Activated T-helper 1 cell treated with anti-CD3 and anti-CD28 coated beads, Interleukin-12 subunit alpha, Interleukin-12 subunit beta, Interleukin-2, Interleukin-4 antibody, amounts not matched to agents 30 ng/mL and 10 ng/mL and 1 ng/mL, durations not matched to agents 14 hours and 24 hours and 36 hours (primary cell): ENCODE measurements at regions not wholly inside any gene's neighbourhood (a gene's known extent, or its start where the extent isn't known, plus 50 kb on each side); places are given as distances from the start of the nearest gene placed in this dataset.
"Not testable (repeated sequence)": the region's sequence is repeated elsewhere in the genome, so short reads cannot be mapped to it uniquely, and the experiment has no call there.

Source experiments
- DNase-seq: peaks from one replicate; pipeline ENCODE4 v3.0.0; 2021; ENCODE audit warnings: low spot score
- H3K27ac Mint-ChIP-seq: one replicate; pipeline ENCODE4 v1.8.0; 2021; ENCODE audit warnings: mild to moderate bottlenecking, mixed read lengths
- H3K27me3 Mint-ChIP-seq: one replicate; pipeline ENCODE4 v1.8.0; 2022; ENCODE audit warnings: mild to moderate bottlenecking, moderate library complexity, mixed read lengths; ENCODE audit not compliant: insufficient read depth
- H3K36me3 Mint-ChIP-seq: one replicate; pipeline ENCODE4 v1.8.0; 2021; ENCODE audit warnings: low read depth, mixed read lengths
- H3K4me1 Mint-ChIP-seq: one replicate; pipeline ENCODE4 v1.8.0; 2021; ENCODE audit warnings: low read depth, mixed read lengths
- H3K4me3 Mint-ChIP-seq: one replicate; pipeline ENCODE4 v1.8.0; 2021; ENCODE audit warnings: mild to moderate bottlenecking, moderate library complexity, mixed read lengths
- H3K9me3 Mint-ChIP-seq: one replicate; pipeline ENCODE4 v1.8.0; 2021; ENCODE audit warnings: mixed read lengths
- intact Hi-C: fragments of 100-400 bp; cut with micrococcal nuclease; formaldehyde crosslinking; loops from one replicate; pipeline ENCODE4 v1.15.1; 2024

GRCh38 chr12:70080566-70080965 lies 162.7 kb upstream of the CNOT2 start:
- Mint-ChIP-seq H3K9me3 (peaks cover 8% of the 10 kb centered on the region), H3K36me3 (no peaks in the 10 kb centered on the region)

DNA sequence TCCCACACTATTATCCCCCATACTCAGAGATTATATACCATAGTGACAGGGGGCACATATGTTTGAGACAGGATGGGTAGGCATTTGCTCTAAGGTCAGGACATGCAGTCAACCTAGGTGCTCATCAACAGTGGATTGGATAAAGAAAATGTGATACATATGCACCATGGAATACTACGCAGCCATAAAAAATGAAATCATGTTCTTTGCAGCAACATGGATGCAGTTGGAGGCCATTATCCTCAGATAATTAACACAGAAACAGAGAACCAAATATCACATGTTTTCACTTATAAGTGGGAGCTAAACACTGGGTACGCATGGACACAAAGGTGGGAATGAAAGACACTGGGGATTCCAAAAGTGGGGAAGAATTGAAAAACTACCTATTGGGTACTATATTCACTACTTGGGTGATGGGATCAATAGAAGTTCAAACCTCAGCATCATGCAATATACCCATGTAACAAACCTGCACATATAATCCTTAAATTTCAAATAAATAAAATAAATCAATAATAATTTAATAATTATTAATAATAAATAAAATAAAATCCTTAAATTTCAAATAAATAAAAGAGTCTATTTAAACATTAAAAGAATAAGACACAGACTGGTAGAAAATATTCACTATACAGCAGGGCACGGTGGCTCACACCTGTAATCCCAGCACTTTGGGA lies 160.1 kb upstream of the CNOT2 start:
- peaks cover 8% of the 10 kb centered on the region for H3K9me3 Mint-ChIP-seq
- no peaks in the 10 kb centered on the region for H3K4me1 Mint-ChIP-seq

More at GRCh38 chr12:70080566-70080965, 162.7 kb upstream of the CNOT2 start:
- H3K4me1 Mint-ChIP-seq, result no peaks in the 10 kb centered on the region
- H3K27ac Mint-ChIP-seq, result no peak overlapping the region
- intact Hi-C loops, result no loop called here
- H3K4me3 Mint-ChIP-seq, result no peak overlapping the region
- peaks cover 2% of the 10 kb centered on the region for H3K27me3 Mint-ChIP-seq
- DNase-seq, result no peak

DNA sequence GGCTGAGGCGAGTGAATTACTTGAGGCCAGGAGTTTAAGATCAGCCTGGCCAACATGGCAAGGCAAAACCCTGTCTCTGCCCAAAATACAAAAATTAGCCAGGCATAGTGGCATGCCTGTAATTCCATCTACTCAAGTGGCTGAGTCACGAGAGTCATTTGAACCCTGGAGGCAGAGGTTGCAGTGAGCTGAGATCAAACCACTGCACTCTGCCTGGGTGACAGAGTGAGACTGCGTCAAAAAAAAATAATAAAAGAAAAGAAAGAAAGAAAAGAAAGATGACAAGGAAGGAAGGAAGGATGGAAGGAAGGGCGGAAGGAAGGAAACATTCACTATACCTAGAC lies 159.6 kb upstream of the CNOT2 start:
- Mint-ChIP-seq H3K4me1 (no peaks in the 10 kb centered on the region), H3K9me3 (peaks cover 8% of the 10 kb centered on the region), H3K27me3 (no peaks in the 10 kb centered on the region), H3K36me3 (no peaks in the 10 kb centered on the region), H3K4me3 (no peak overlapping the region), H3K27ac (no peak overlapping the region)
- no peak for DNase-seq
- intact Hi-C loops, result no loop called here

More for the DNA sequence above, 160.1 kb upstream of the CNOT2 start:
- H3K4me3 Mint-ChIP-seq, result no peak overlapping the region
- no peak overlapping the region for H3K27ac Mint-ChIP-seq
- no peaks in the 10 kb centered on the region for H3K36me3 Mint-ChIP-seq
- intact Hi-C loops, result no loop called here
- no peaks in the 10 kb centered on the region for H3K27me3 Mint-ChIP-seq
- DNase-seq, result no peak

DNA sequence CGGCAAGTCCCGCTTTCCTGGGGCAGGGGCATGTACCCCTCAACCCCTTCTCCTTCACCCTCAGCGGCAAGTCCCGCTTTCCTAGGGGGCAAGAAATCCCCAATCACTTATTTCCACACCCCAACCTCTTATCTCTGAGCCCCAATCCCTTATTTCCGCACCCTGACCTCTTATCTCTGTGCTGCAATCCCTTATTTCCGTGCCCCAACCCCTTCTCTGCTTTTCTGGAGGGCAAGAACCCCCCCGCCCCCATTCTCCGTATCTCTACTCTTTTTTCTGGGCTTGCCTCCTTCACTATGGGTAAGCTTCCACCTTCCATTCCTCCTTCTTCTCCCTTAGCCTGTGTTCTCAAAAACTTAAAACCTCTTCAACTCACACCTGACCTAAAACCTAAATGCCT lies 156.9 kb upstream of the CNOT2 start:
- H3K4me1 Mint-ChIP-seq, H3K27me3 Mint-ChIP-seq, intact Hi-C loops, H3K27ac Mint-ChIP-seq, H3K36me3 Mint-ChIP-seq, H3K9me3 Mint-ChIP-seq, H3K4me3 Mint-ChIP-seq, DNase-seq: not testable (repeated sequence)

- intact Hi-C loops, result no loop called here
- H3K36me3 Mint-ChIP-seq, result no peaks in the 10 kb centered on the region
- no peak overlapping the region for H3K27ac Mint-ChIP-seq
- H3K4me3 Mint-ChIP-seq, result no peak overlapping the region
- no peak for DNase-seq
- no peaks in the 10 kb centered on the region for H3K4me1 Mint-ChIP-seq
- H3K9me3 Mint-ChIP-seq, result no peaks in the 10 kb centered on the region
- peaks cover 1% of the 10 kb centered on the region for H3K27me3 Mint-ChIP-seq
Measured at GRCh38 chr12:70091021-70091521, 152.2 kb upstream of the CNOT2 start.

DNA sequence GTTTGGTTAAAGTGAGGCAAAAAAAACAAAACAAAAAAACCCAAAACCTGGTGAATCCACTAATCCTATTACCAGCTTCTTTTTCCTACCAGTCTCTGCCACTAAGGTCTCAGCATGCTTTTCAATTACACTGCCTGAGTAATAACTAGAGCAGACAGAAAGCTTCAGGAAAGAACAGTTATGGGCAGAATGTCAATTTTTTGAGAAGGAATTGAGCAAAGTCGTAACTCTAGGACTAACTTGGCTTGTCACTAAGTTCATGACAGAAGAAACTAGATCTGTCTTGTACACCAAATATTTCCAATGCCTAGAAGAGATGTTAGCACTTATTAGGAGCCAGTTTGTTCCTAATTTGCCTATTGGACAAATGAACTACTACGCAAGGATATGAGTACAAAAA lies 148.8 kb upstream of the CNOT2 start:
- intact Hi-C loops, result no loop called here
- no peaks in the 10 kb centered on the region for H3K36me3 Mint-ChIP-seq
- H3K27me3 Mint-ChIP-seq, result peaks cover 1% of the 10 kb centered on the region
- no peak overlapping the region for H3K4me3 Mint-ChIP-seq
- no peaks in the 10 kb centered on the region for H3K9me3 Mint-ChIP-seq
- no peaks in the 10 kb centered on the region for H3K4me1 Mint-ChIP-seq
- DNase-seq, result no peak
- H3K27ac Mint-ChIP-seq, result no peak overlapping the region

DNA sequence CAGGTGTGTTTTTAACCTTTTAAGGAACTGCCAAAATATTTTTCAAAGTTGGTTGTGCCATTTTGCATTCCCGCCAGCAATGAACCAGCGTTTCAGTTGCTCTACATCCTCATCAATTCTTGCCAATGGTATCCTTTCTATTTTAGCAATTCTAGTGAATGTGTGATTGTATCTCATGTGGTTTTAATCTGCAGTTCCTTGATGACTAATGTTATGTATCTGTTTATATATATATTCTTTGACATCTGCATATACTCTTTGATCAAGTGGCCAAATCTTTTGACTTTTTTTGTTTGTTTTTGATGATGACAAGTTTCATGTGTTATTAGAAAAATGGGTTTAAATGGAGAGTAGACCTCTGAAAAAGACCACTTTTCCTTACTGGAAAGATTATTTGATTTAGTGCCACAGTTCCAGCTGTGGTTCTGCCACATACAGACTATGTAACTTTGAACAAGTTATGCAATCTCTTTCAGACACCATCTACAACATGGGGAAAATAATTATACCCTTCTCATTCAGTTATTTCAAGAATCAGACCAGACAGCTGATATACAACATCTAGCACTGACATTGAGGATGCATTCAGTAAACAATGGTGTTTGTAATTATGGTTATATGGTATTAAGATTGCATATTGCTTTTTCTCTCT lies 146.3 kb upstream of the CNOT2 start:
- no peaks in the 10 kb centered on the region for H3K36me3 Mint-ChIP-seq
- no peaks in the 10 kb centered on the region for H3K9me3 Mint-ChIP-seq
- DNase-seq, result no peak
- peaks cover 1% of the 10 kb centered on the region for H3K27me3 Mint-ChIP-seq
- intact Hi-C loops, result no loop called here
- H3K4me1 Mint-ChIP-seq, result no peaks in the 10 kb centered on the region
- H3K27ac Mint-ChIP-seq, result no peak overlapping the region
- no peak overlapping the region for H3K4me3 Mint-ChIP-seq

DNA sequence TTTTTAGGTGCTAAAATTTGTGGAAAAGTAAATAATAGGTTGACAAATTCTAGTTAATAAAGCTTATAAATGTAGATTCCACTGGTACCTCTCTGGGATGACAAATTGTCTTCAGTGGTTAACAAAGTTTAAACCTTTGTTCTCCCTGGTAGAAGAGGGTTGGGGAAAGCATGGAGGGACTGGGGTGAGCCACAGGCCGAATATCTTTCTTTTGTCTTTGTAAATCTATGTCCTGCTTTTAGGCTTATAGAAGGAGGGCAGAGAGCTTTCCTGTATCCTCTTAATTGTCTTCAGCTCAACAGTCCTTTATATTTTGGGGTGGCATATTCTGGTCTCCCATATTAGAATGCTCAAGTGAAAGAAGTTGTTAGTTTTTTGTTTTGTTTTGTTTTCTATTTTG lies 142.2 kb upstream of the CNOT2 start:
- no peak for DNase-seq
- Mint-ChIP-seq H3K4me1 (no peaks in the 10 kb centered on the region), H3K36me3 (no peaks in the 10 kb centered on the region), H3K27ac (no peak overlapping the region), H3K27me3 (no peaks in the 10 kb centered on the region), H3K4me3 (no peak overlapping the region), H3K9me3 (no peaks in the 10 kb centered on the region)
- intact Hi-C loops, result no loop called here

DNA sequence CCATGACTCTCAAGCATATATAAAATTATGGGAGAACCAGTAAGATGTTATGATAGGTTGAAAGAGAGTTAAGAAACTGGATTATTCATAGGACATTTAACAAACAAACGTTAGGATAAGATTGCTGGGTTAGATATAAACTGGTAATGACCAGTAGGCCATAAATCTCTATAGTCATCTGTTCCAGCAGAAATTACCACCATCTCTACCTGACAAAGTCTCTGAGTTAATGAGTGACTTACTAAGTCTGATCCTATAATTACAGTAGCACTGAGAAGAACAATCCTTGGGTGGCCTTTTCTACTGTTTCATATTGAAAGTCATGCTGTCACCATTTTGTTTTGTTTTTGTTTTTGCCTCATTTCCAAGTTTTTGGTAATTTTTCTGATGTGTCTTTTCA lies 136.9 kb upstream of the CNOT2 start:
- H3K4me1 Mint-ChIP-seq, result no peaks in the 10 kb centered on the region
- H3K4me3 Mint-ChIP-seq, result no peak overlapping the region
- no peaks in the 10 kb centered on the region for H3K36me3 Mint-ChIP-seq
- DNase-seq, result no peak
- H3K27ac Mint-ChIP-seq, result no peak overlapping the region
- H3K9me3 Mint-ChIP-seq, result peaks cover 14% of the 10 kb centered on the region
- no peaks in the 10 kb centered on the region for H3K27me3 Mint-ChIP-seq
- intact Hi-C loops, result no loop called here

- intact Hi-C loops, result no loop called here
- H3K27ac Mint-ChIP-seq, result no peak overlapping the region
- H3K4me1 Mint-ChIP-seq, result no peaks in the 10 kb centered on the region
Measured at GRCh38 chr12:70110085-70110484, 133.1 kb upstream of the CNOT2 start.

DNA sequence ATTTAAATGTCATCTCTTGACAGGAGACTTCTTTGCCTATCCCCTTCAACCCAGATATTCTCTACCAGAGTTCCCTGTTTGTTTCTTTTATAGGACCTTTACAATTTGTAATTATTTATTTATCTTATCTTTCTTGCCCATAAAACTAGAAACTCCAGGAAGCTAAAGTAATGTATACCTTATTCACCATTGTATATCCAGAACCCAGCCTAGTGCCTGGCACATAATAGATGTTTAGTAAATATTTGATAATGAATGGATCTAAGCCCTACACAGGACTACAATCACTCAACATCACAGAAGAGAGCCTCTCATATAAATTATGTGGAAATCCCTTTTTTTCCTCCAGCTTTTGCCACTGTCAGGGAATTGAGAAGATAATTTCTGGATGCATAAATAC lies 125.6 kb upstream of the CNOT2 start:
- intact Hi-C loops, result no loop called here
- H3K27me3 Mint-ChIP-seq, result no peaks in the 10 kb centered on the region
- H3K27ac Mint-ChIP-seq, result no peak overlapping the region
- H3K4me1 Mint-ChIP-seq, result no peaks in the 10 kb centered on the region
- no peaks in the 10 kb centered on the region for H3K9me3 Mint-ChIP-seq
- no peaks in the 10 kb centered on the region for H3K36me3 Mint-ChIP-seq
- DNase-seq, result no peak
- no peak overlapping the region for H3K4me3 Mint-ChIP-seq

More at GRCh38 chr12:70110085-70110484, 133.1 kb upstream of the CNOT2 start:
- no peak for DNase-seq
- H3K36me3 Mint-ChIP-seq, result no peaks in the 10 kb centered on the region
- H3K4me3 Mint-ChIP-seq, result no peak overlapping the region
- H3K27me3 Mint-ChIP-seq, result no peaks in the 10 kb centered on the region
- peaks cover 14% of the 10 kb centered on the region for H3K9me3 Mint-ChIP-seq

GRCh38 chr12:70120970-70121369 lies 122.3 kb upstream of the CNOT2 start:
- H3K27ac Mint-ChIP-seq, result no peak overlapping the region
- H3K4me3 Mint-ChIP-seq, result no peak overlapping the region
- no peaks in the 10 kb centered on the region for H3K36me3 Mint-ChIP-seq
- intact Hi-C loops, result no loop called here
- no peaks in the 10 kb centered on the region for H3K4me1 Mint-ChIP-seq
- H3K9me3 Mint-ChIP-seq, result no peaks in the 10 kb centered on the region
- no peak for DNase-seq
- H3K27me3 Mint-ChIP-seq, result no peaks in the 10 kb centered on the region

- intact Hi-C loops, result no loop called here
- no peak overlapping the region for H3K27ac Mint-ChIP-seq
Measured at GRCh38 chr12:70121562-70121961, 121.7 kb upstream of the CNOT2 start.

More at GRCh38 chr12:70121562-70121961, 121.7 kb upstream of the CNOT2 start:
- H3K27me3 Mint-ChIP-seq, result no peaks in the 10 kb centered on the region
- H3K4me1 Mint-ChIP-seq, result no peaks in the 10 kb centered on the region
- no peak for DNase-seq
- no peaks in the 10 kb centered on the region for H3K36me3 Mint-ChIP-seq
- no peaks in the 10 kb centered on the region for H3K9me3 Mint-ChIP-seq
- no peak overlapping the region for H3K4me3 Mint-ChIP-seq
